Activated naive CD4-positive, alpha-beta T cell treated with anti-CD3 and anti-CD28 coated beads for 36 hours (primary cell): ENCODE measurements at regions not wholly inside any gene's neighbourhood (a gene's known extent, or its start where the extent isn't known, plus 50 kb on each side); places are given as distances from the start of the nearest gene placed in this dataset.
"Not testable (repeated sequence)": the region's sequence is repeated elsewhere in the genome, so short reads cannot be mapped to it uniquely, and the experiment has no call there.

Source experiments
- CTCF ChIA-PET: fragments of 350-600 bp; sonication (Branson Sonifier 250); formaldehyde crosslinking; loops from one replicate; lab custom pipeline; 2021; ENCODE audit warnings: antibody characterized with exemption; lab: Charles Lee
- DNase-seq: peaks from one replicate; pipeline ENCODE4 v3.0.0-alpha.2; 2020
- H3K27ac Mint-ChIP-seq: one replicate; pipeline ENCODE4 v1.8.0; 2021; ENCODE audit warnings: mild to moderate bottlenecking, mixed read lengths
- H3K27me3 Mint-ChIP-seq: one replicate; pipeline ENCODE4 v1.8.0; 2021; ENCODE audit warnings: low read depth, mixed read lengths
- H3K36me3 Mint-ChIP-seq: one replicate; pipeline ENCODE4 v1.8.0; 2021; ENCODE audit warnings: low read depth, mixed read lengths
- H3K4me1 Mint-ChIP-seq: one replicate; pipeline ENCODE4 v1.8.0; 2021; ENCODE audit warnings: low read depth, mixed read lengths
- H3K4me3 Mint-ChIP-seq: one replicate; pipeline ENCODE4 v1.8.0; 2021; ENCODE audit warnings: mild to moderate bottlenecking, moderate library complexity, mixed read lengths
- H3K9me3 Mint-ChIP-seq: one replicate; pipeline ENCODE4 v1.8.0; 2021; ENCODE audit warnings: mixed read lengths
- intact Hi-C: fragments of 100-400 bp; cut with micrococcal nuclease; formaldehyde crosslinking; loops from one replicate; pipeline ENCODE4 v1.15.1; 2023

GRCh38 chr3:137332297-137332696 is 374.5 kb downstream of the IL20RB start:
- no peak overlapping the region for H3K27ac Mint-ChIP-seq
- CTCF ChIA-PET: no interaction called here
- no peaks in the 10 kb centered on the region for H3K27me3 Mint-ChIP-seq
- H3K4me1 Mint-ChIP-seq: no peaks in the 10 kb centered on the region
- H3K36me3 Mint-ChIP-seq: no peaks in the 10 kb centered on the region
- no peaks in the 10 kb centered on the region for H3K9me3 Mint-ChIP-seq
- no peak for DNase-seq
- no peak overlapping the region for H3K4me3 Mint-ChIP-seq
- intact Hi-C loops: no loop called here

- H3K27me3 Mint-ChIP-seq: no peaks in the 10 kb centered on the region
- no peak overlapping the region for H3K4me3 Mint-ChIP-seq
- no peak for DNase-seq
- H3K9me3 Mint-ChIP-seq: peaks cover 14% of the 10 kb centered on the region
- CTCF ChIA-PET: no interaction called here
- H3K36me3 Mint-ChIP-seq: no peaks in the 10 kb centered on the region
- intact Hi-C loops: no loop called here
- H3K27ac Mint-ChIP-seq: no peak overlapping the region
- H3K4me1 Mint-ChIP-seq: no peaks in the 10 kb centered on the region
Observed at GRCh38 chr3:137335478-137335877, 377.7 kb downstream of the IL20RB start.

GRCh38 chr3:137338400-137338799 is 380.6 kb downstream of the IL20RB start:
- H3K36me3 Mint-ChIP-seq, H3K27ac Mint-ChIP-seq, H3K4me1 Mint-ChIP-seq, CTCF ChIA-PET, intact Hi-C loops, H3K4me3 Mint-ChIP-seq, H3K27me3 Mint-ChIP-seq, DNase-seq: not testable (repeated sequence)
- H3K9me3 Mint-ChIP-seq: peaks cover 14% of the 10 kb centered on the region

GRCh38 chr3:137343283-137343682 is 385.5 kb downstream of the IL20RB start:
- CTCF ChIA-PET: no interaction called here
- H3K36me3 Mint-ChIP-seq: no peaks in the 10 kb centered on the region
- no peaks in the 10 kb centered on the region for H3K27me3 Mint-ChIP-seq
- H3K27ac Mint-ChIP-seq: no peak overlapping the region
- no peak overlapping the region for H3K4me3 Mint-ChIP-seq
- peaks cover 8% of the 10 kb centered on the region for H3K9me3 Mint-ChIP-seq
- intact Hi-C loops: no loop called here
- no peaks in the 10 kb centered on the region for H3K4me1 Mint-ChIP-seq
- no peak for DNase-seq

- H3K27ac Mint-ChIP-seq: no peak overlapping the region
- intact Hi-C loops: no loop called here
- H3K36me3 Mint-ChIP-seq: no peaks in the 10 kb centered on the region
- DNase-seq: no peak
- CTCF ChIA-PET: interaction anchor here (0.6 kb wide), 1 partner anchor 155 kb away, joined by 3 read pairs; no protein-coding TSS in a partner anchor
- H3K4me3 Mint-ChIP-seq: no peak overlapping the region
- H3K9me3 Mint-ChIP-seq: no peaks in the 10 kb centered on the region
- H3K4me1 Mint-ChIP-seq: no peaks in the 10 kb centered on the region
- H3K27me3 Mint-ChIP-seq: no peaks in the 10 kb centered on the region
Observed at GRCh38 chr3:137347132-137347531, 389.3 kb downstream of the IL20RB start.

- Mint-ChIP-seq H3K27me3 (no peaks in the 10 kb centered on the region), H3K36me3 (no peaks in the 10 kb centered on the region), H3K9me3 (no peaks in the 10 kb centered on the region), H3K4me3 (no peak overlapping the region), H3K27ac (no peak overlapping the region), H3K4me1 (no peaks in the 10 kb centered on the region)
- CTCF ChIA-PET: interaction anchor here (0.6 kb wide), 1 partner anchor 156 kb away, joined by 3 read pairs; no protein-coding TSS in a partner anchor
- DNase-seq: no peak
- intact Hi-C loops: no loop called here
Observed at GRCh38 chr3:137347817-137348368, 390.1 kb downstream of the IL20RB start.

GRCh38 chr3:137348936-137349335 is 391.2 kb downstream of the IL20RB start:
- Mint-ChIP-seq H3K27ac (no peak overlapping the region), H3K27me3 (no peaks in the 10 kb centered on the region), H3K9me3 (peaks cover 2% of the 10 kb centered on the region), H3K36me3 (no peaks in the 10 kb centered on the region), H3K4me1 (no peaks in the 10 kb centered on the region), H3K4me3 (no peak overlapping the region)
- intact Hi-C loops: no loop called here
- no peak for DNase-seq
- CTCF ChIA-PET: no interaction called here

- Mint-ChIP-seq H3K9me3 (peaks cover 2% of the 10 kb centered on the region), H3K27me3 (no peaks in the 10 kb centered on the region), H3K4me1 (no peaks in the 10 kb centered on the region), H3K27ac (no peak overlapping the region), H3K36me3 (no peaks in the 10 kb centered on the region), H3K4me3 (no peak overlapping the region)
- CTCF ChIA-PET: no interaction called here
- intact Hi-C loops: no loop called here
- DNase-seq: no peak
Observed at GRCh38 chr3:137349557-137350348, 392.0 kb downstream of the IL20RB start.

- Mint-ChIP-seq H3K4me1 (no peaks in the 10 kb centered on the region), H3K4me3 (no peak overlapping the region), H3K36me3 (no peaks in the 10 kb centered on the region), H3K9me3 (peaks cover 16% of the 10 kb centered on the region), H3K27me3 (peaks cover 2% of the 10 kb centered on the region), H3K27ac (no peak overlapping the region)
- CTCF ChIA-PET: interaction anchor here (0.6 kb wide), 1 partner anchor 249 kb away, joined by 4 read pairs; no protein-coding TSS in a partner anchor
- DNase-seq: no peak
- intact Hi-C loops: no loop called here
Observed at GRCh38 chr3:137360531-137361201, 402.9 kb downstream of the IL20RB start.

- CTCF ChIA-PET: no interaction called here
- no peak for DNase-seq
- intact Hi-C loops: no loop called here
- Mint-ChIP-seq H3K27me3 (no peaks in the 10 kb centered on the region), H3K27ac (no peak overlapping the region), H3K4me3 (no peak overlapping the region), H3K36me3 (no peaks in the 10 kb centered on the region), H3K4me1 (no peaks in the 10 kb centered on the region), H3K9me3 (no peaks in the 10 kb centered on the region)
Observed at GRCh38 chr3:137382005-137382594, 382.0 kb upstream of the SOX14 start.

GRCh38 chr3:137385922-137386321 is 378.2 kb upstream of the SOX14 start:
- CTCF ChIA-PET: no interaction called here
- no peak overlapping the region for H3K27ac Mint-ChIP-seq
- no peaks in the 10 kb centered on the region for H3K27me3 Mint-ChIP-seq
- H3K36me3 Mint-ChIP-seq: no peaks in the 10 kb centered on the region
- H3K4me1 Mint-ChIP-seq: no peaks in the 10 kb centered on the region
- no peak for DNase-seq
- H3K4me3 Mint-ChIP-seq: no peak overlapping the region
- intact Hi-C loops: no loop called here
- H3K9me3 Mint-ChIP-seq: peaks cover 3% of the 10 kb centered on the region

- H3K27me3 Mint-ChIP-seq: peaks cover 4% of the 10 kb centered on the region
- H3K9me3 Mint-ChIP-seq: no peaks in the 10 kb centered on the region
- no peaks in the 10 kb centered on the region for H3K36me3 Mint-ChIP-seq
- H3K27ac Mint-ChIP-seq: no peak overlapping the region
- H3K4me1 Mint-ChIP-seq: no peaks in the 10 kb centered on the region
- no peak for DNase-seq
- intact Hi-C loops: no loop called here
- H3K4me3 Mint-ChIP-seq: no peak overlapping the region
- CTCF ChIA-PET: no interaction called here
Observed at GRCh38 chr3:137409584-137409983, 354.5 kb upstream of the SOX14 start.
